GM12891 (cell line): ENCODE measurements at regions not wholly inside any gene's neighbourhood (a gene's known extent, or its start where the extent isn't known, plus 50 kb on each side); places are given as distances from the start of the nearest gene placed in this dataset.
"Not testable (repeated sequence)": the region's sequence is repeated elsewhere in the genome, so short reads cannot be mapped to it uniquely, and the experiment has no call there.

Experiments
- DNase-seq: peaks from one replicate; pipeline ENCODE4 v3.0.0; 2011; ENCODE audit warnings: low spot score; ENCODE audit not compliant: insufficient read length
- FAIRE-seq: peaks from 2 replicates; lab custom pipeline; 2011; peaks lifted over from hg19 to GRCh38; lab: Jason Lieb, UNC
- PAX5 ChIP-seq: IDR thresholded peaks from 2 replicates; pipeline ENCODE4 v1.6.1; 2011; ENCODE audit warnings: low read length, moderate library complexity, mild to moderate bottlenecking; ENCODE audit not compliant: insufficient read depth, severe bottlenecking
- POLR2A ChIP-seq: IDR thresholded peaks from 2 replicates; pipeline ENCODE4 v1.6.1; 2011; ENCODE audit warnings: low read depth, low read length, control low read depth
- POLR2AphosphoS5 ChIP-seq: IDR thresholded peaks from 2 replicates; pipeline ENCODE4 v1.6.1; 2011; ENCODE audit warnings: low read depth, low read length, control low read depth
- POU2F2 ChIP-seq: IDR thresholded peaks from 2 replicates; pipeline ENCODE4 v1.6.1; 2011; ENCODE audit warnings: low read depth, mild to moderate bottlenecking, control low read depth, low read length, moderate library complexity
- SPI1 ChIP-seq: IDR thresholded peaks from 2 replicates; pipeline ENCODE4 v1.6.1; 2011; ENCODE audit warnings: low read depth, low read length, control low read depth
- TAF1 ChIP-seq: IDR thresholded peaks from 2 replicates; pipeline ENCODE4 v1.6.1; 2011; ENCODE audit warnings: low read depth, low read length, control low read depth

- FAIRE-seq, result no peak
- TF ChIP-seq PAX5 (no peak), TAF1 (no peak), POLR2AphosphoS5 (no peak), POLR2A (no peak), SPI1 (no peak), POU2F2 (no peak)
- no peak for DNase-seq
Measured at GRCh38 chr6:160804639-160805038, 102.6 kb downstream of the PLG start.

GRCh38 chr6:160808263-160808662 is 106.2 kb downstream of the PLG start:
- FAIRE-seq (peak; percentile 5), DNase-seq (no peak)
- TF ChIP-seq POLR2AphosphoS5, result no peak

- no peak for FAIRE-seq
- DNase-seq, result no peak
- TF ChIP-seq POLR2A, result no peak
- no peak for TF ChIP-seq POLR2AphosphoS5
- no peak for TF ChIP-seq PAX5
- TF ChIP-seq POU2F2, result no peak
- no peak for TF ChIP-seq SPI1
- no peak for TF ChIP-seq TAF1
Measured at GRCh38 chr6:160810238-160810637, 108.2 kb downstream of the PLG start.

GRCh38 chr6:160812097-160812496 is 110.1 kb downstream of the PLG start:
- DNase-seq, result no peak
- FAIRE-seq, result no peak
- no peak for TF ChIP-seq POLR2A
- no peak for TF ChIP-seq SPI1
- TF ChIP-seq PAX5, result no peak
- no peak for TF ChIP-seq POLR2AphosphoS5
- no peak for TF ChIP-seq TAF1
- TF ChIP-seq POU2F2, result no peak

- DNase-seq, result no peak
- FAIRE-seq, result no peak
- TF ChIP-seq POLR2A (no peak), POU2F2 (no peak), SPI1 (no peak), POLR2AphosphoS5 (no peak), PAX5 (no peak), TAF1 (no peak)
Measured at GRCh38 chr6:160818934-160819333, 116.9 kb downstream of the PLG start.

GRCh38 chr6:160820661-160821060 is 118.6 kb downstream of the PLG start:
- not testable (repeated sequence) for FAIRE-seq, DNase-seq

- no peak for FAIRE-seq
- no peak for TF ChIP-seq TAF1
- TF ChIP-seq PAX5, result no peak
- no peak for TF ChIP-seq POLR2A
- DNase-seq, result no peak
Measured at GRCh38 chr6:160831739-160832138, 129.7 kb downstream of the PLG start.

- DNase-seq (no peak), FAIRE-seq (no peak)
- no peak for TF ChIP-seq POLR2AphosphoS5
- TF ChIP-seq TAF1, result no peak
- no peak for TF ChIP-seq SPI1
- TF ChIP-seq POU2F2, result no peak
- TF ChIP-seq PAX5, result no peak
- no peak for TF ChIP-seq POLR2A
Measured at GRCh38 chr6:160832422-160832821, 130.4 kb downstream of the PLG start.

- no peak for TF ChIP-seq POU2F2
- no peak for TF ChIP-seq SPI1
- no peak for TF ChIP-seq POLR2AphosphoS5
- no peak for TF ChIP-seq TAF1
- TF ChIP-seq POLR2A, result no peak
- no peak for TF ChIP-seq PAX5
- DNase-seq (no peak), FAIRE-seq (no peak)
Measured at GRCh38 chr6:160837146-160837545, 135.1 kb downstream of the PLG start.

- FAIRE-seq (no peak), DNase-seq (no peak)
- TF ChIP-seq POLR2AphosphoS5 (no peak), POU2F2 (no peak), POLR2A (no peak), SPI1 (no peak), TAF1 (no peak), PAX5 (no peak)
Measured at GRCh38 chr6:160851031-160851430, 140.5 kb upstream of the MAP3K4 start.

GRCh38 chr6:160853946-160854345 is 137.6 kb upstream of the MAP3K4 start:
- FAIRE-seq (no peak), DNase-seq (no peak)
- TF ChIP-seq POLR2AphosphoS5 (no peak), SPI1 (no peak), POU2F2 (no peak), PAX5 (no peak), POLR2A (no peak), TAF1 (no peak)
